Gastroesophageal sphincter (tissue), 4 donors: ENCODE measurements at regions not wholly inside any gene's neighbourhood (a gene's known extent, or its start where the extent isn't known, plus 50 kb on each side); places are given as distances from the start of the nearest gene placed in this dataset.

Experiments used
- ATAC-seq: fragments of 150-250 bp; one replicate; pipeline ENCODE4 v1.9.1; 2016; ENCODE audit warnings: mild to moderate bottlenecking, moderate library complexity
- H3K27ac ChIP-seq, 4 donors: fragments of 200-600 bp; sonication (generic) in 3 of 4; 1 replicate in 3 of 4; 2 replicates in 1 of 4; pipeline ENCODE4 v1.5.1; 2016 to 2019
- H3K27me3 ChIP-seq: fragments of 200-600 bp; sonication (generic); one replicate; pipeline ENCODE4 v1.5.1; 2019
- H3K36me3 ChIP-seq, 2 donors: fragments of 200-600 bp; sonication (generic); one replicate each; pipeline ENCODE4 v1.5.1; 2019; ENCODE audit warnings: control low read depth in 1 of 2
- H3K4me1 ChIP-seq, 3 donors: fragments of 200-600 bp; sonication (generic); 1 replicate in 2 of 3; 2 replicates in 1 of 3; pipeline ENCODE4 v1.5.1; 2016 to 2019; ENCODE audit warnings: control low read depth in 2 of 3
- H3K4me3 ChIP-seq, 2 donors: fragments of 200-600 bp; sonication (generic); one replicate each; pipeline ENCODE4 v1.5.1; 2019; ENCODE audit warnings: mild to moderate bottlenecking in 1 of 2, moderate library complexity in 1 of 2
- H3K9me3 ChIP-seq, 3 donors: fragments of 200-600 bp; sonication (generic); one replicate each; pipeline ENCODE4 v1.5.1; 2017 to 2019; ENCODE audit warnings: control low read depth in 2 of 3
- CTCF ChIP-seq, 4 experiments: fragments of 200-600 bp in 2 of 4; fragments of 450-650 bp in 2 of 4; sonication (generic) in 1 of 4; IDR thresholded peaks; one replicate each; pipeline ENCODE4 v1.5.1; 2017 to 2019; ENCODE audit warnings: antibody characterized with exemption in 4 of 4, mild to moderate bottlenecking in 2 of 4, moderate library complexity in 2 of 4
- EP300 ChIP-seq: sonication (generic); formaldehyde crosslinking; IDR thresholded peaks from one replicate; pipeline ENCODE4 v1.6.1; 2017; ENCODE audit warnings: antibody characterized with exemption, mild to moderate bottlenecking
- POLR2A ChIP-seq, 2 donors: fragments of 450-650 bp; IDR thresholded peaks; one replicate each; pipeline ENCODE4 v1.6.1; 2017; ENCODE audit warnings: antibody characterized with exemption in 2 of 2, mild to moderate bottlenecking in 2 of 2, moderate library complexity in 1 of 2
- POLR2AphosphoS5 ChIP-seq: sonication (generic); formaldehyde crosslinking; IDR thresholded peaks from one replicate; pipeline ENCODE4 v1.6.1; 2017; ENCODE audit warnings: antibody characterized with exemption
- WGBS, 2 donors: methylation state at CpG; one replicate each; pipeline ENCODE4 v1.1.5; 2018; ENCODE audit warnings: low coverage in 1 of 2; 5-methylcytosine and 5-hydroxymethylcytosine counted together

- Histone ChIP-seq H3K36me3 (no peaks in the 10 kb centered on the region), H3K4me3 (no peak overlapping the region), H3K27ac (no peak overlapping the region), H3K27me3 (peaks cover 4% of the 10 kb centered on the region), H3K9me3 (no peaks in the 10 kb centered on the region), H3K4me1 (no peaks in the 10 kb centered on the region)
- WGBS, 2 donors, result 60 to 62% methylated on average over 2 of the region's 2 CpGs
- TF ChIP-seq CTCF (IDR thresholded peaks at IDR 0.05) (no peak), EP300 (no peak)
- ATAC-seq, result no peak
Observed at GRCh38 chr3:130825762-130826299, 68.1 kb upstream of the ATP2C1 start.

DNA sequence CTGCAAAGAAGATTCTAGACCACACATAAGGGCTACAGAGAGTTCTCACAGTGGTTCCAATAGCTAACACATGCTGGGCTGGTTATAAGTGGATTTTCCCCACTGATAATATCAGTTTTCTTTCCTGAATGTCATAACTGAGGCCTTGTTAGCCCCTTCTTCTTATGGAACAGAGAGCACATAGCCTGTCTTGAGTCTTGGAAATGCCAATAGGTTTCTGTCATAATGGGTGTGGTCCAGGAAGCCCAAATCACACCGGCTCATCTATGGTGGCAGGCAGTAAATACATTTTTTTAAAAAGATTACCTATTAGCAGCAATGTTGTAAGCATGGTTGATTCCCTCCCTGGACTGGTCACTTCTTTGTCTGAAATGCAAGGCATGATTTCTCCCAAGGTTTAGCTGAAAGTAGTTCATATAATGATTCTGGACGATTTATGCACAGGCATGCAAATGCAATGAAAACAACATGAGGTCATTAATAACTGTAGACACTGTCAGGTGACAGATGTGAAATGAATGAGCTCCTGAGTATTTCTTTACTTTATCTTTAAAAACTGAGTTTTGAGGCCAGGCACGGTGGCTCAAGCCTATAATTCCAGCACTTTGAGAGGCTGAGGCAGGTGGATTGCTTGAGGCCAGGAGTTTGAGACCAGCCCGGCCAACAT lies 67.2 kb upstream of the ATP2C1 start:
- Histone ChIP-seq H3K4me3 (no peak overlapping the region), H3K36me3 (no peaks in the 10 kb centered on the region), H3K4me1 (no peaks in the 10 kb centered on the region), H3K27ac (no peak overlapping the region), H3K9me3 (no peaks in the 10 kb centered on the region), H3K27me3 (peaks cover 4% of the 10 kb centered on the region)
- 70 to 80% methylated on average over 1 to 4 of the region's 4 CpGs for WGBS, 2 donors
- TF ChIP-seq CTCF (IDR thresholded peaks at IDR 0.05), result no peak
- no peak for TF ChIP-seq POLR2AphosphoS5
- no peak for TF ChIP-seq POLR2A (IDR thresholded peaks at IDR 0.05)
- no peak for TF ChIP-seq EP300
- ATAC-seq, result no peak

- WGBS, 2 donors, result 90 to 98% methylated on average over 2 to 5 of the region's 11 CpGs
- peaks cover 4% of the 10 kb centered on the region for H3K27me3 ChIP-seq
- H3K4me1 ChIP-seq, result no peaks in the 10 kb centered on the region
- no peaks in the 10 kb centered on the region for H3K36me3 ChIP-seq
- TF ChIP-seq POLR2A (IDR thresholded peaks at IDR 0.05) (no peak), EP300 (no peak), POLR2AphosphoS5 (no peak), CTCF (IDR thresholded peaks at IDR 0.05) (no peak)
- H3K4me3 ChIP-seq, result no peak overlapping the region
- H3K9me3 ChIP-seq, result no peaks in the 10 kb centered on the region
- H3K27ac ChIP-seq, result no peak overlapping the region
- ATAC-seq, result no peak
Observed at GRCh38 chr3:130827486-130827885, 66.4 kb upstream of the ATP2C1 start.

DNA sequence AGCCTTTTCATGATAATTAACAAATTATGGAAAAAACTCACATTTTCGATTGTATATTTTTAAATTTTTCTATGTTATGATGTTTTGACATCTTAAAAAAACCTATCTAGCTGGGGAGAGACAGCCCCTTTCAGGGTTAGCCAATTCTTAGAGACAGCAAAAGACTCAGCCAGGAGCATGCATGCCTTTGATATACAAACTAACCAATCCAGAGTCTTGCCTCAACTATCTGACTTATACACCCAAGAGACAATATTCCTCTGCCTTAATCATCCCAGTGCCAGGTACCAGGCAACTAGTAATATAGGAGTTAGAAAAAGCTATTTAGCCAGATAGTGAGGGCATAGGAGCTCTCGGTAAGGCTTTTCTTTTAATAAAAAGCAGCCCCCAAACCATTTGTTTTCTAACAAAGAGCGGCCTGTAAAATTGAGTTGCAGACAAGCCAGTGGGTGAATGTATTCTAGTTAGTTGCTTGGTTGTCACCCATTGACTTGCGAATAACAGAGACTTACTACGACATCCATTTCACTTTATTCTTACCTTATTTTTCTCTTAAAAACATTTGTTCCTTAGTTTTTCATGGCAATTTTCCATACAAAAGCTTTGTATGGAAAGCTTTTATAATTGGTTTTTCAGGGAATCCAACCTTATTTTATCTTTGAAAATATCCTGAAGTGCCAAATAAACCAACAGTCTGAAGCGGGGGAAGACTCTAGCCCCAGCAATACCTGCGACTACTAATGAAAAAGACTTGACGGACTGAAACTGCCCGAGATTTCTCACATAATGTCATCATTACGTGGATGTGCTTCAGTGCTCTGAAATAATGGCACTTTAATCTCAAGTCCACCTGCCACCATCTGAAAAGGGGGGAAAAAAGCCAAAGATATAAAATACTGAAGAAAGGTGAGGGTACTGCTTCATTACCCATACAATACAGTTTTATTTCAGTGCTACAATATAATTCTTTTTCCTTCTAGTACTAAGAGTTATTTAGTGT lies 64.6 kb upstream of the ATP2C1 start:
- 80 to 85% methylated on average over 9 to 10 of the region's 10 CpGs for WGBS, 2 donors
- peaks cover 4% of the 10 kb centered on the region for H3K27me3 ChIP-seq
- no peak overlapping the region for H3K4me3 ChIP-seq
- H3K4me1 ChIP-seq, result no peaks in the 10 kb centered on the region
- no peaks in the 10 kb centered on the region for H3K36me3 ChIP-seq
- no peaks in the 10 kb centered on the region for H3K9me3 ChIP-seq
- no peak for TF ChIP-seq POLR2A (IDR thresholded peaks at IDR 0.05)
- no peak for TF ChIP-seq POLR2AphosphoS5
- TF ChIP-seq EP300, result no peak
- no peak for TF ChIP-seq CTCF (IDR thresholded peaks at IDR 0.05)
- H3K27ac ChIP-seq, result no peak overlapping the region
- ATAC-seq, result no peak
